Brain microvascular endothelial cell (primary cell): ENCODE measurements at regions not wholly inside any gene's neighbourhood (a gene's known extent, or its start where the extent isn't known, plus 50 kb on each side); places are given as distances from the start of the nearest gene placed in this dataset.

ENCODE experiments used
- DNase-seq: peaks from one replicate; pipeline ENCODE4 v3.0.0-alpha.2; 2020
- H3K27ac ChIP-seq: fragments of 250-450 bp; sonication (Bioruptor Pico); 2 replicates; pipeline ENCODE4 v1.5.1; 2020; ENCODE audit warnings: mild to moderate bottlenecking, moderate library complexity
- H3K27me3 ChIP-seq: fragments of 250-450 bp; sonication (Bioruptor Pico); replicated peaks from 2 replicates; pipeline ENCODE4 v1.5.1; 2020; ENCODE audit warnings: mild to moderate bottlenecking
- H3K36me3 ChIP-seq: fragments of 250-450 bp; sonication (Bioruptor Pico); replicated peaks from 2 replicates; pipeline ENCODE4 v1.5.1; 2020; ENCODE audit warnings: mild to moderate bottlenecking
- H3K4me3 ChIP-seq: 2 replicates; pipeline ENCODE4 v1.5.1; 2011; ENCODE audit warnings: low read depth, mild to moderate bottlenecking, control low read depth, low read length, moderate library complexity
- in situ Hi-C: cut with HindIII; loops from 2 replicates; pipeline ENCODE4 v1.10.0; 2017; ENCODE audit warnings: low sequenced_read_pairs, low pct_ligation_motif_present
- TF ChIP-seq, protein P1 (sequence below): IDR thresholded peaks from 2 replicates; pipeline ENCODE4 v1.5.1; 2011; ENCODE audit warnings: low read depth, mild to moderate bottlenecking, moderate library complexity, low read length, control low read depth, inconsistent platforms; ENCODE audit errors: missing control alignments

DNA sequence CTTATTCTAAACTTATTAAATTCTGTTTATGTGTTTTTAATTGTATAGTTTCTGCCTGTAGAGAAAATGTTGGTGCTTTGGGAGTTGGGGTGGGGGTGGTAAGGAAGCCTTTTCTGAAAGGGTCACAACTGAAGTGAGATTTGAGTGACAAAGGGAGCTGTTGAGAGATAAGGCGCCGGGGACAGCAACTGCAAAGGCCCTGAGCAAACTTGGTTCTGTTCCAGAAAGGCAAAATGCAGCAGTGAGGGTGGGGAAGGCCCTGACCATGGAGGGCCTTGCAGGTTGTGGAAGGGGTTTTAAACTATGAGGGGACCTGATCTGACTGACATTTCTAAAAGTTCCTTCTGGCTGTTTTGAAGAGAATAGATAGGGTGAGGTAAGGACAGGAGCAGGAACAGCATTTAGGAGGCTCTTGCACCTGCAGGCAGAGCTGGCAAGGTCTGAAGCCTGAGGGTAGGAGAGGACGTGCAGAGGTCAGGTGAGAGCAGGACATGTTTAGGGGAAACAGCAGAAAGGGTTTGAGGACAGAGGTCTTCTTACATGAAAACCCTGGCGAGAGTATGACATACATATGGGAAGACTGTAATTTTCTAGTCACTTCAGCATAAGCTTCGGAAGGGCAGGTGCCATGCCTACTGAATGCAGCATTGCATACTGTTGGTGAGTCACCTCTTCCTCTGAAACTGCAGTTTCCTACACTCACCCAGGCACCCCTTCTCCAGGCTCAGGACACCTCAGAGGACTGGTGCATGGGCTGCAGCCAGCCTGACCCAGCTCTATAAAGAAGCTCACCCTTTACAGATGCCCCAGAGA lies 190.7 kb downstream of the SNX19 start:
- H3K36me3 ChIP-seq = no peaks in the 10 kb centered on the region
- DNase-seq = no peak
- no peak overlapping the region for H3K27ac ChIP-seq
- no peak overlapping the region for H3K4me3 ChIP-seq
- no peaks in the 10 kb centered on the region for H3K27me3 ChIP-seq
- in situ Hi-C loops = no loop called here
- TF ChIP-seq, protein P1, sequence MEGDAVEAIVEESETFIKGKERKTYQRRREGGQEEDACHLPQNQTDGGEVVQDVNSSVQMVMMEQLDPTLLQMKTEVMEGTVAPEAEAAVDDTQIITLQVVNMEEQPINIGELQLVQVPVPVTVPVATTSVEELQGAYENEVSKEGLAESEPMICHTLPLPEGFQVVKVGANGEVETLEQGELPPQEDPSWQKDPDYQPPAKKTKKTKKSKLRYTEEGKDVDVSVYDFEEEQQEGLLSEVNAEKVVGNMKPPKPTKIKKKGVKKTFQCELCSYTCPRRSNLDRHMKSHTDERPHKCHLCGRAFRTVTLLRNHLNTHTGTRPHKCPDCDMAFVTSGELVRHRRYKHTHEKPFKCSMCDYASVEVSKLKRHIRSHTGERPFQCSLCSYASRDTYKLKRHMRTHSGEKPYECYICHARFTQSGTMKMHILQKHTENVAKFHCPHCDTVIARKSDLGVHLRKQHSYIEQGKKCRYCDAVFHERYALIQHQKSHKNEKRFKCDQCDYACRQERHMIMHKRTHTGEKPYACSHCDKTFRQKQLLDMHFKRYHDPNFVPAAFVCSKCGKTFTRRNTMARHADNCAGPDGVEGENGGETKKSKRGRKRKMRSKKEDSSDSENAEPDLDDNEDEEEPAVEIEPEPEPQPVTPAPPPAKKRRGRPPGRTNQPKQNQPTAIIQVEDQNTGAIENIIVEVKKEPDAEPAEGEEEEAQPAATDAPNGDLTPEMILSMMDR = no peak

DNA sequence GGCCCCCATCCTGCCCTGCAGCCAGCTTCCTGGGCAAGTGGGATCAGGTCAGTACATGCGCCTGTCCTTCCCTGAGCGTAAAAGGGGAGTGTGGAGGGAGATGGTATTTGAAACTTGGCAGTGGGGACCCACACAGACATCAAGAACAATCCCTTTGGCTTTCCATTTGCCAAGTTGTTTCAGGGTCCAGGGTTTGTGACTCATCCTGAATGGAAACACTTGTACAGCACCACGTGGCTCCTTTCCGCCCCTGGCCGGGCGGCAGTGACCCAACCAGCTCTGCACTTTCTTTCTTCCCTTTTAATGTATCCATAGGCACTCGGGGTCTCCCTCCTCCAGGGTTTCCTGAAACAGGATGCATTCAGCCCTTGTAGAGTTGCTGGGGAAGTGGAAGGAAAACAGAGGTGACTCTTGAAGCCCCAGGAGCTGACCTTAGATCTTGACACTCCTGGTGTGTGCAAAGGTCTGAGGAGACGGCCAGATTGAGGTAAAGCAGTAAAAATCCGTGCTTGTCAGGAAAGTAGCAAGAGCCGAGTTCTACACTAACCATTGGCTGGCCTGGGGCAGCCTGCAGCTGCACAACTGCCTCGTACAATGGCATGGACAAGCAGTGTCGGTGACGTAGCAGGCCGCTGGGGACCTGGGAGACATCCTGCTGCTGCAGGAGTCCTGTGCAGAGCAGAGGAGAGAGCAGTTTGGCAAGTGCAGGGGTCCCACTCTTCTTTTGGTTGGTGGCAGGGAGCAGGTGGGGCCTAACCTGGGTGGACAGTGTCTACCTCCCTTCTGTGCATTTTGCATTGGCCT lies 189.8 kb downstream of the SNX19 start:
- no peak overlapping the region for H3K27ac ChIP-seq
- peak; percentile 28 for DNase-seq
- TF ChIP-seq, protein P1 = no peak
- in situ Hi-C loops = no loop called here
- H3K4me3 ChIP-seq = no peak overlapping the region
- no peaks in the 10 kb centered on the region for H3K36me3 ChIP-seq
- no peaks in the 10 kb centered on the region for H3K27me3 ChIP-seq

DNA sequence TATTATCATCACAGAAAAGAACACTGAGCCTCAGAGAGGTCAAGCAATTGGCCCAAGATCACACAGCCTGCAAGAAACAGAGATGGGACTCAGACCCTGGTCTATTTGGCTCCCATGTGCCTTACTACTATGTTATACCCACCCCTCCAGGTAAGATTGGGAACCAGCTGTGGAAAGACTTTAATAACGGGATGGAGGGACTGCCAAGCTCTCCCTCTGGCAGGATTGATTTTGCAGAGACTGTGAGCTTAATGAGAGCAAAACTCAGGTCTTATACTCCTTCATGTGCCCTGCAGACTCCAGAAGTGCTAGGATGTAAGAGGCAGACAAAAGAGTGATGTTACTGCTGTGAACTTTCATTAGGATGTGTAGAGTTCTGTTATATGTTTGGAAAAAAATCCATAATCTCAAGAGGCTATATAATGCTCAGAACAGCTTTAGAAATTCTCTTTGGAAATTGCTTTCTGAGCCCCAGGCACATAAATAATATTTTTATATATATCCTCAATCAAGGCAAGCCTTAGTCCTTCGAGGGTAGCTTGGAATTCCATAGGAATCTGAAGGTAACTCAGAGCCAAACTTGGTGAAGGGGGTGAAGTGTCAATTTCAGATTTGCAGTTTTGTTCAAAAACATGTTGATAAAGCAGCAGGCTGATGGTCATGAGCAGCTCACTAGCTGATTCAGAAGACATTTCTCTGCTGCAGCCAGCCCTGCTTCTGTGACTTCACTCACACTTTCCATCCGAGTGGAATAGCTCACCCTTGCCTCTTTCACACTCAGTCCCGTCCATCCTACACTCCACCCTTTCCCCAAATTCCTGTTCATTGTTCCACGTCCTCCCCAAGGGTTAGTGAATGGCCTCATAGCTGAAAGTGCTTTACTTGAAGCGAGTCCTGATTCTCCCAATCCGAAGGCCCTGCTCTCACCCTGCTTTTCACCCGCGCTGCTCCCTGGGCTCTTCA lies 188.8 kb downstream of the SNX19 start:
- TF ChIP-seq, protein P1 = no peak
- in situ Hi-C loops = no loop called here
- DNase-seq = no peak

DNA sequence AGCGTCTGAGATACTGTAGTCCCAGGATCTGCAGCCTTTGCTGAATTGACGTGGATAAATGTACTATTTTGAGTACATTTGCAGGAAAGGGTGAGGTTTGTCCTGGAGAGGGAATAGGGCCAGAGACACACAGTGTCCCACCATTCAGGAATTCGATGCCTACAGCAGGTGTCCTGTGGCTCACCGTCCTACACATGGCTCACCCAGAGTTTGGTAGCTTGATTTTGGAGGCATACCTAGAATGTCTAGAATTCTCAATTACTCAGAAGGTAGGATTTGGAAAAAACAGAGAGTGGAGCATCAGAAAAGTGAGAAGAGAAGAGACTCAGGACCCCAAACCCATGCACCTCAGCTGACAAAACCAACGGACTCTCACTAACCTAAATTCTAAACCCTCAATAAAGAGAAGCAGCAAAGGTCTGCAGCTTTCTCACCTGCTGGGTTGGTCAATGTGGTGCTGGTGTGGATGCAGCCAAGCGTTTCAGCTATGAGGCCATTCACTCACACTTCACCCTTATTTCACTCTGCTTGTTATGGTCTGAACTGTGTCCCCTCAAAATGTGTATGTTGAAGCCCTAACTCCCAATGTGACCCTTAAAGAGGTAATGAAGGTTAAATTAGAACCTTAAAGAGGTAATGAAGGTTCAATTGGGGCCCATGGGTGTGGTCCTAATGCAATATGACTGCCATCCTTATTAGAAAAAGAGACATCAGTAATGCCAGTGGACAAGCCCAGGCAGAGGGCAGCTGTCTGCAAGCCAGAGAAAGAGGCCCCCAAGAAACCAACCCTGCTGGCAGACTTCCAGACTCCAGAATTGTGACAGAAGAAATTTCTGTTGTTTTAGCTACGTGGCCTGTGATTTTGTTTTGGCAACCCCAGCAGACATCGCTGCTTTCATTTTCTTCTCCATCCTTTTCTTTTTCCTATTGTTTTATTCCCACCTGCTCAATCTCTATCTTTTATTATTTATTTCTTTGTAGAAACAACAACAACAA lies 187.8 kb downstream of the SNX19 start:
- no peak for DNase-seq
- H3K36me3 ChIP-seq = no peaks in the 10 kb centered on the region
- H3K4me3 ChIP-seq = no peak overlapping the region
- in situ Hi-C loops = no loop called here
- no peak overlapping the region for H3K27ac ChIP-seq
- no peaks in the 10 kb centered on the region for H3K27me3 ChIP-seq
- TF ChIP-seq, protein P1 = no peak

More for the DNA sequence above, 188.8 kb downstream of the SNX19 start:
- Histone ChIP-seq H3K27ac (no peak overlapping the region), H3K27me3 (no peaks in the 10 kb centered on the region), H3K4me3 (no peak overlapping the region), H3K36me3 (no peaks in the 10 kb centered on the region)
